GM19025 (cell line): ENCODE measurements at regions not wholly inside any gene's neighbourhood (a gene's known extent, or its start where the extent isn't known, plus 50 kb on each side); places are given as distances from the start of the nearest gene placed in this dataset.
"Not testable (repeated sequence)": the region's sequence is repeated elsewhere in the genome, so short reads cannot be mapped to it uniquely, and the experiment has no call there.

Experiments used
- ATAC-seq: cut with Tn5 transposase; IDR thresholded peaks from one replicate; pipeline ENCODE4 v1.9.1; 2021; ENCODE audit warnings: mild to moderate bottlenecking, low read depth, moderate library complexity; ENCODE audit not compliant: unreplicated experiment

DNA sequence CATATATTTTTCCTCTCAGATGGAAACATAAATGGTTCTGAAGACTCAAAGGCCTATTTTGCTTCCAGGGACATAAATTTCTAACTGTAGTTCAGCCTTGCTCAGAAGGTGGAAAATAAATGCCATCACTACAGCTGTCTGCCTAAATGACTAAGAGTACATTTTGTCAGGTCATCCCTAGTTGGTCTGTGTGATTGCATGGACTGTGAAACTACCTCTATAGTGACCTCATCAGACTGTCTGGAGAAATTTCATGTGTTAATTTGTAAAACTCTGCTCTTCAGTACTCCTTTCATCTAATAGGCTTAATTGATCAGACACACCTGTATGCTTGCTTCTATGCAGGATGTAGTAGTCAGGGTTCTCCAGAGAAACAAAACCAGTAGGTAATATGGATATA is 886.9 kb downstream of the AMY1C start:
- peak; percentile 50 for ATAC-seq

DNA sequence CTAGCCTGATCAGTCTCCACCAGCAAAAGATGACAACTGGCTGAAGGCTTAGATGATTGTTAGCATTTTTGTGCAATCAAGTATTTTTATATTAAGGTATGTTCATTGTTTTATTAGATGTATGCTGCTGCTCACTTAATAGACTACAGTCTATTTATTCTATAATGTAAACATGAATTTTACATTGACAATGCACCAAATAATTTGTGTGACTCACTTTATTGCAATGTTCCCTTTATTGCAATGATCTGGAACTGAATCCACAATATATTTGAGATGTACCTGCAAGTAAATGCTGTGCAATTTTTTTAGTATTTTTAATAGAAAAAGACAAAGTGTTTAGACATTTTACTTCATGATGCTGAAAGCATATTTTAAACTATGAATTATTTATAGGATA is 896.5 kb downstream of the AMY1C start:
- no peak for ATAC-seq

DNA sequence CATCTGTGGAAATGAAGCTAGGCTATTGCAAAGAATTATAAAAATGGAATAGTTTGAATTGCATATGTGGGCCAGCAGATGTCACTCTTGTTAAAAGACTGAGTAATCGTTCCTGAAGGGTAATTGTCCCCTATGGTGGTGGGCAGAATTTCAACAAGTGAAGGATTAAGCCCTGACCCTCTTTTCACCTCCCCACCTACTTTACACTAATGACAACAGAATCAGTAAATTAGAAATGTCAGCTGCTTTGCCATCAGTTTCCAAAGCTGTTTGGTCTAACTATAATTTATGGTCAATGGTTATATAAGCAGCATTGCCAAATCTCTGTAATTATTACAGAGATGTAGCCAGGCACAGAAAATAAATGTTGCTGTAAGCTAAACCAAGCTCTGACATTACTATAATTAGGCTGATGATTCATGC is 898.6 kb downstream of the AMY1C start:
- ATAC-seq: no peak

DNA sequence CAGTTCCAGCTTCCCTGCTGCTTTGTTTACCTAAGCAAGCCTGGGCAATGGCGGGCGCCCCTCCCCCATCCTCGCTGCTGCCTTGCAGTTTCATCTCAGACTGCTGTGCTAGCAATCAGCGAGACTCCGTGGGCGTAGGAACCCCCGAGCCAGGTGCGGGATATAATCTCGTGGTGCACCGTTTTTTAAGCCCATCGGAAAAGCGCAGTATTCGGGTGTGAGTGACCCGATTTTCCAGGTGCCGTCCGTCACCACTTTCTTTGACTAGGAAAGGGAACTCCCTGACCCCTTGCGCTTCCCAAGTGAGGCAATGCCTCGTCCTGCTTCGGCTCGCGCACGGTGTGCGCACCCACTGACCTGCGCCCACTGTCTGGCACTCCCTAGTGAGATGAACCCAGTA is 914.7 kb downstream of the AMY1C start:
- not testable (repeated sequence) for ATAC-seq

DNA sequence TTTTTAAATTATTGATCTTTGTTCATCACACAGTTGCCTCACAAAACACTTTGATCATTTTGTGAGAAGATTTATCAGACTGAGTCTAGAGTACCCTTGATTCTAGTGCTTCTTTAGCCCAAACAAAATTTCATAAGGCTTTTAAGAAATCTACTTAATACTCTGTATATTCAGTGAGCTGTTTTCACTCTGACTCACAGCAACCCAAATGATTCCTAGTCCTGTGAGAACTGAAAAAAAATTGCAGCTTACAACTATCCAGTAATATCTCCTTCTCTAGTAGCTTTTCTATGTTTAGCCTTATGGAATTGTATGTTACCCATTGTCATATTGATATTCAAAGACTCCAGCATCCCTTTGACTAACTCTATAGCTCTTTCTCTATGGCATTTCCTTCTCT is 915.6 kb downstream of the AMY1C start:
- no peak for ATAC-seq

DNA sequence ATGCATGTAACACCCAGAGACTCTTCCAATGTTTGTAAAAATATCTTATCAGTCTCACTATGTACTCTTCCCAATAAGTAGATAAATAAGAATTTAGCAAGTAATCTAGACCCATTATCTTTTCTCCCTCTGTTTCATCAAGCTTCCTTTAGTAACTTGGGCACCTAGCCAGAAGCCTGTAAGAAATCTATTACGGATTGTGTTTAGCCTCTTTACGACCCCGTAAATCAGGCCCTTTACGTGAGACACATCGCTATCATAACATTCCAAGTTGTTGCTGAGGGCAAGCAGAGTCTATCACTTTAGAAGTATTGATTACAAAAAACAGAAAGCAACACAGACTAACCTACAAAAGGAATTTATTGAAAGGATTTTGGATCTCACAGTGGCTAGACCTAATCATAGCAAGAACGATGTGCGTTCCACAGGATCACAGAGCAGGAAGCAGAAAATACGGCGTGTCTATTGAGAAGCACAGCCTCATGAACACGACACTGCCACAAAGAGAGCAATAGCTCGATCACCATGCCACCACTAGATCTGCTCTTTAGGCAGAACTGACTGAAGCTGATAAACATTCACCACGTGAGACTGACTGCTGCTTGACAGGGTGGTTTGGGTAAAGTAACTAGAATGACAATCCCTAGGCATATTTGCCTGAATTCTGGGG is 922.1 kb downstream of the AMY1C start:
- no peak for ATAC-seq

DNA sequence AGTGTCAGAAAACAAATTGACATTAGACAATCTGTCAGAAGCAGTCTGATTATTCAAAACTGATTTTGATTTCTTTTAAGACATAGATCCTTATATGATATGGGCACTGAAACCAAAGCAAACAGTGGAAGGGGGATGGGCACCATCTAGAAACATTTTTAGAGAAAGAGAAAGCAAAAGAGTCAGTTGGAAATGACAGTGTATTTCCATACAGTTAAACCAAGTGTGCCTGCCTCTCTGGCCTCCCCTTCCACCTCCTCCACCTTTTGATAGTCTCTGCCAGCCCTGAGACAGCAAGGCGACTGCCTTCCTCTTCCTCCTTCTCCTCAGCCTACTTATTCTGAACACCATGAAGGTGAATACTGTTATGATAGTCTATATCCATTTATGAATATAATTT is 949.7 kb downstream of the AMY1C start:
- ATAC-seq: no peak

DNA sequence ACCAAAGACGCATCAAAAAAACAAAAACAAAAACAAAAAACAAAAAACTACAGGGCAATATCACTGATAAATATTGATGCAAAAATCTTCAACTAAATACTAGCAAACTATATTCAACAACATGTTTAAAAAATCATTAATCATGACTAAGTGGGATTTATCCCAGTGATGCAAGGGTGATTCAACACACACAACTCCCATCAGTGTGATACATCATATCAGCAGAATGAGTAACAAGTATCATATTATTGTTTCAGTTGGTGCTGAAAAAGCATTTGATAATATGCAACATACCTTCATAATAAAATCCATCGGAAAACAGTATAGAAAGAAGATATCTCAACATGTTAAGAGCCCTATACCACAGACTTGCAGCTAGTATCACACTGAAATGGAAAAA is 953.0 kb downstream of the AMY1C start:
- no peak for ATAC-seq

DNA sequence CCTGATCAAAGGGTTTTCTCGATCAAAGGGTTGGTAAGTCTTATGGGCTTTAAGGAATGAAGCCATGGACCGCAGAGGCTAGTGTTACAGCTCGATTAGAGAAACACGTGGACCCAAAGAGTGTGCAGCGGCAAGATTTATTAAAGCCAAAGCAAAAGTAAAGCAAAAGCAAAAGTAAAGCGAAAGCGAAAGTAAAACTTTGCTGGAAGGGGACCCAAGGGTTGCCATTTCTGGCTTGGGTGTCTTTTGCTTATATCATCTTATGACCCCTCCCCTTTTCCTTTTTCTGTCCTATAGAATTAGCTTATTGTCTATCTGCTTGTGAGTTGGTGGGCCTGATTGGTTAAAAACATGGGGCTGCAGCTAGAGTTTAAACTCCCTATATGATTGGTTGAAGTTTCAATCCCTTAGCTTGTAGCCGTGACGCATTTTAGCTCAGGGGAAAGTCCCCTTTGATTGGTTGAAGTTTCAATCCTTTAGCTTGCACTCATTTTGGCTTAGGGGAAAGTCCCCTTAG is 957.0 kb downstream of the AMY1C start:
- ATAC-seq: no peak

DNA sequence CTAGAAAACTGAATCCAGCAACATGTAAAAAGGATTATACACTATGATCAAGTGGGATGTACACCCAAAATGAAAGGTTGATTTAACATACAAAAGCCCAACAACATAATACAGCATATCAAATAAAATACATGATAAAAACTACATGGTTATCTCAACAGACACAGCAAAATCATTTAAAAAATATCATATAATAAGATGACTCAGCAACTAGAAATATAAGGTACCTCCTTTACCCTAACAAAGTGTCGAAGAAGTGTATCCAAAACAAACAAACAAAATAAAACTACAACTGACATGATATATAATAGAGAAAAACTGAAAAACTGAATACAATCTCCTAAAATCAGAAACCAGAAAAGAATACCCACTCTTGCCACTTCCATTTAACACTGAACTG is 969.1 kb downstream of the AMY1C start:
- no peak for ATAC-seq

DNA sequence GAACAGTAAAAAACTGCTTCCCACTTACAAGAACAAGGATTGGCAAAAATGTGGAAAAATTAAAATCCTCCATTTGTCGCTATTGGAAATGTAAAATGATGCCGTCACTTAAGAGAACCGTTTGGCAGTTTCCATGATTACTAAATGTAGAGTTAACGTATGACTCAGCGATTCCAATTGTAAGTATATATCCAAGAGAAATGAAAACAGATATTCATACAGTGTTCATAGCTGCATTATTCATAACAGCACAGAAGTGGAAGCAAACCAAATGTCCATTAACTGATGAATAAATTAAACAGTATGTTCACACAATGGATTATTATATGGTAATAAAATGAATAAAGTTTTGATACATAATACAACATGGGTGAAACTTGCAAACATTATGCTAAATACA is 971.0 kb downstream of the AMY1C start:
- ATAC-seq: no peak

DNA sequence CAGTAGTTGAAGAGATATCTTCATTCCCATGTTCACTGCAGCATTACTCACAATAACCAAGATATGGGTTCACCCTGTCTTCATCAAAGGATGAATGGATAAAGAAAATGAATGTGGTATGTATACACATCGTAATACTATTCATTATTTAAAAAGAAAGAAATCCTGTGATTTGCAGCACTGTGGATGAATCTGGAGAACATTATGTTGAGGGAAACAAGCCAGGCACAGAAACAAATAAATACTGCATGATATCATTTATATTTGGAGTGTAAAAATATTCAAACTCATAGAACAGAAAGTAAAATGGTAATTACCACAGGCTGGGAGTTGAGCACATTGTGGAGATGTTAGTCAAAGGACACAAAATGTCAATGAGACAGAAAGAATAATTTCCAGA is 977.2 kb downstream of the AMY1C start:
- no peak for ATAC-seq

DNA sequence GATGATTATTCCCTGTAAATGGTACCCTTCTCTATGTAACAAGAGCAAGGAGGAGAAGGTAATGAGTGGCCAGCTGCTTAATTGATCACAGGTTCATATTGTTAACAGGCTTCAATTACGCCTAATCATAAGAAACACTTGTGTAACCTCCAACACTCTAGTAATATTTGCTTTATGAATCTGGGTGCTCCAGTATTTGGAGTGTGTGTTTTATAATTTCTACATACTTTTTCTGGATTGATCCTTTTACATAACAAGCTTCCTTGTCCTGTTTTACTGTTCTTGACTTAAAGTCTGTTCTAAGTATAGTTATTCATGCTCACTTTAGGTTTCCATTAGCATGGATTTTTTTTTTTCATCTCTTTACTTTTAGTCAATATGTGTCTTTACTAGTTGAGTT is 984.2 kb downstream of the AMY1C start:
- ATAC-seq: no peak

DNA sequence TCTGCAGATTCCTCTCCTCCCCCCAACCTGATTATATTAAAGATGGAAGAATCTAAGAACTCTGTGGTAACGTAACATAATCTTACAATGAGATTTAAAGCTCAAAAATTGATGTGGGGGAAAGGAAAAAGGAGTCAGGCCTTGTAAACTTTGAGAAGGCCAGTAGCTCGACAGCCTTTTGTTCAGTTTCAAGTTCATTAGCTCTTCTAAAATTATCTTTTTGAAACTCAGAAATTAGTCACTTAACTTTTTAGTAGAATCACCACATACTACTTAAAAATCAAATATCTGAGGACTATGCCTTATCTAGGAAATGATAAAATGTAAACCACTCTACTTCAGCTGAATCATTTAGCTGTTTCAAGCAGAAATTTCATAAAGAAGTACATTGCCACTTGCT is 996.2 kb downstream of the AMY1C start:
- no peak for ATAC-seq

DNA sequence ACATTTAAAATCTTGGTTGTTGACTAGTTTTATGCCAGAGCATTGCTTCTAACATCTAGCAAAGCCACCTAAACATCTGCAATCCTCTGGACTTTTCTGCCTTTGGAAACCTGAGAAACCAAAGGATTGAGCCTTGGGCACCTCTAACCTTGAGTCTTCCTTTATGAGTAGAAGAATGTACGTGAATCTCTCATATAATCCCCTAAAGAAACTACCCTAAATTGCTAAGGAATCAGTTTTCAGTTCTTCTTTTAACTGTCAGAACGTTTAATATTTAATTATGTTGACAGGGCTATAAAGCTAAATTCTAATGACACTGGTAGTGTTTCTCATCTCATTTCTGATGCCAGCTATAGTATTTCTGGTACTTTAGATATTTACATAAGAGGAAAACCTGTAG is 997.3 kb downstream of the AMY1C start:
- peak; percentile 47 for ATAC-seq

DNA sequence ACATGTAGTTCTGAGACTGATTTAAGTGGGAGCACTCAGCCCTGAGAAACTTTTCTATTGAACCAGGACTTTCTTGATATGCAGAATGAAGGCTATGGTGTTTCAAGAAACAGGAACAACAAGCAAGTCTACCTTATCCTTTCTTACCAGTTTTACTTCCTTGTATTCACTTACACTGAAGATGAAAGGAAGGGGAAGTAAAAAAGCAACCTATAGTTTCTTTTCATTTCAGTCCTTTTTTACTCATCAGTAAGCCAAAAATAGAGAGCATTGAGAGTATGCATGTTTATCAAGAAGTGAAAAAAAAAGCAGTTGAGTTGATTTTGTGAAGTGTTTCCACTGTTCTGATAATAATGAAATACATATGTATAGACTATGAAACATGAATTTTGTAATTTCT is 1010.3 kb downstream of the AMY1C start:
- peak; percentile 91 for ATAC-seq

DNA sequence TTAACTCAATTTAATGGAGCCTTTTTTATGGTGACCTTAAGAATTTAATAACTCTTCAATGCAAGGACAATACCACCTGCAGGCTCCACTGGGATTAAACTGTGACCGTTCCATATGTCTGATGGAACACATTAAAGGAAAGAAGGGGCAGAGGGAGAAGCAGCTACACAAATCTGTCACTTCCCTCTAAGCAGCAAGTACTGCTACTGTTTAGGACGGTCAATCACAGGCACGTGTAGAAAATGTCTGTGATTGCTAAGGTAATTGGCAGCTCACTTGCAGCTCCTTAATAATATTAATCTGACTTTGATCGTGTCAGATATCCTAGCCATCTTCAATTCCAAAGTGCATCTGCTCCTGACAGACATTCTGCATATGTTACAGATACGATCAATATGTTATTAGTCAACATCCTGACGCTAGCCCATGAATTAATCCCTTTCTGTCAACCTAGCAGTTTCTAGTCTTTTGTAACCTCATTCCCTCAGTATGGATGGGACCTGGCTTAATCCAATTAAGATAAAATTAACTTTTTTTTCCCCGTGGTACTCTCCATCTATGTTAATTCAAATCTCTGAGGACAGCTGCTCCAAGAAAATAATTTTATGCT is 1012.4 kb downstream of the AMY1C start:
- ATAC-seq: no peak

DNA sequence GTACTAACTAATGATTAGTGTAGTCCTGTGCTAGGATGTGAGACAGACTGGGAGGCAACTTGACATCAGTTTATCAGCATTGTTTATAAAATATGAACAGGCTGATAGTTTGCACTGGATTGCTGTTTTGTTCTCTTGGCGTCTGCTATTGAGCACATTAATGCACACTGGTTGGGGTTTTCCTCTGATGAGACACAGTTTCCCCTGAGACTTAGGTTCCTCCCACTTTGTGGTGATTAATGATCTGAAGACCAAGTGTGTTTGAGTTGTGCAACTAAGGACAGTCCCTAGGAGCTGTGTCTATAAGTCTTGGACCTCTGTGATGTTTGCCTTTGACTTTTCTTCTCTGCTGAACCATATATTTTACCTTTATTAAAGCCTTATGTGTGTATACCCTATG is 1015.4 kb downstream of the AMY1C start:
- ATAC-seq: peak; percentile 91

DNA sequence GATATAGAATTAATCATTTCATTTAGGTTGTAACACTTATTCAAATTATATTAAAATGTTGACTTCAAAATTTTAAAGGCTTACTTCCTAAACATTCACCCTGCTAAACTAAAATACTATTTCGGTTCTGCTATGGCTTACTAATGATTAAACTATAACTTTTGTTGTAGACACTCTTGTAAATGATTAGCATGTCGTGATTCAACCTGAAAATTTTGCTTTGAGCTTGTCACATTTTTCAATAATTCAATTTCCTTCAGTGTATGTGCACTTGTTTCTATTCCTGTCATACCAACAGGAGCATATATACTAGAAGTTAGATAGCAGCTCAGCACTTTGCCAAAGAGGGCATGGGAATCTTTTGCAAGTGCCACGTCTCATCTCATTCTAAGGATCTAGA is 1018.8 kb downstream of the AMY1C start:
- ATAC-seq: peak; percentile 51

DNA sequence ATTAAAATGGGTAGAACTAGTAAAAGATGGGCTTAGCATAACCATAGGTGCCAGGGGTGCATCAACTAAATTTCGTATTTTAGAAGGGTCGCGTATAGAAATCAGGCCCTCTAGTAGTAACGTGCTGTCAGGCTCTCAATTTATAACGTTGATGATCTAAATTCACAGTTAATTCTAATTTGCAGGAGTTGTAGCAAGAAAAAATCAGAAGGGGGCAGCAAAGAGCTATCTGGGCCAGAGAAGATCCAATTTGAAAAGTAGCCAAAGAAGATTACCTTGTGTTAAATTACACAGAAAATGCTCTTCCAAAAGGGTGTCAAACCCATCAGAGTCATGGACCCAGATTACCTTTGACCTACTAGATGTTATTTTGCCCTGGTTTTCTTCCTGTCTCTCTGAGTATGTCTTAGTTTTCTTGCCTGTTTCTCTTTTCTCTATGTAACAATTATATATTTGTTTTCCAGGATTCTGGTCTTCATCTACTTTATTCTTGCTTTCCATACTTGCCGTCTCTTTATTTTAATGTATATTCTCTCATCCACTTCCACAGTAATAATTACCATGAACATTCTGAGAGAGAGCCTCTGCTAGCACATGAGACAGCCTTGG is 1030.9 kb downstream of the AMY1C start:
- no peak for ATAC-seq

DNA sequence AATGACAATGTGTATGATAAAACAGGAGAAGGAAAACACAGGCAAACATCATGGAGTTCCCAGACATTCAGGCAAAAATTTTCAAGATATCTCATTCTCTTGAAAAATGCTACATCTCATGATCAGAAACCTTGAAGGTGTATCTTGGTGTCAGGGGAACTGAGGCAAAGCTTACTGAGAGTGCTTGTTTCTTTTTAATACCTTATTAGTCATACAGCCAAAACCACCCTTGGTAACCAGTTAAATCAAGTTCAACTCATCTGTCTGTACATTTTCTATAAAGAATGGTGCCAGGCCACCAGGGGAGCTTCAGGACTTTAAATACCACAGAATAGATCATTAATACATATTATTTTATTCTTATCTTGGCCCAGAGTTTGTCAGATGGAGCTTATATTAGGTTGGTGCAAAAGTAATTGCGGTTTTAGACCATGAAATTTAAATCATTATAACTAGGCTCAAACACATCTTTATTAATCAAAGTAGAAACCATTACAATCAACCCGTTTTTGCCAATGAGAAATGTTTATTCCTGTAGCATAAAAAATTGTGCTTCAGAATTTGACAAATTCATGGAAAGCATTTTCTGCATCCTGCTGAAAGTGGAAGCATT is 1036.0 kb downstream of the AMY1C start:
- ATAC-seq: no peak
